ENCODE measurements at regions not wholly inside any gene's neighbourhood (a gene's known extent, or its start where the extent isn't known, plus 50 kb on each side); places are given as distances from the start of the nearest gene placed in this dataset.

DNA sequence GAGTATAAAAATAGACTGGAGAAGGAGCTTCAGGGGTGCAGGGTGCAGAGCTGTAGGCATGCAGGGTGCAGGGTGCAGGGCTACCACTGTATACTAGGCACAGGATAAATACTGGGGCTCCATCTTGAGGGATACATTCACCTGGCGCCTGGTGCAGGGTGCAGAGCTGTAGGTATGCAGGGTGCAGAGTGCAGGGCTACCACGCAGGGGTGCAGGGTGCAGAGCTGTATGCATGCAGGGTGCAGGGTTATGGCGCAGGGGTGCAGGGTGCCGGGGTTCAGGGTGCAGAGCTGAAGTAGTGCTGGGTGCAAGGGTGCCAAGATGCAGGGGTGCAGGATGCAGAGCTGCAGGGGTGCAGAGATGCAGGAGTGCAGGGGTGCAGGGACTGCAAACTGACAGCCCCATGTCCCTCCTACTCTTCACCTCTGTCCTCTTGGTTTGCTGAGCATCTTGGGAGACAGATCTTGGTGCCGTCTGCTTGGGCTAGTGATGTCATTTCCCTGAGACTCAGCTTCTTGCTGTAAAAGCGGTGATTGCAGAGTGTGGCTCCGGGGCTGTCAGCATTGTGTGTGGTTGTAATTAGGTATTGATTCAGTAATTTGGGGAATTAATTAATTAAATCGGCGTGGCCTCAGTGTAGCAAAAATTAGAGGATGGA, 91.2 kb downstream of the ADRA2C start:
- TF ChIP-seq, protein P1, sequence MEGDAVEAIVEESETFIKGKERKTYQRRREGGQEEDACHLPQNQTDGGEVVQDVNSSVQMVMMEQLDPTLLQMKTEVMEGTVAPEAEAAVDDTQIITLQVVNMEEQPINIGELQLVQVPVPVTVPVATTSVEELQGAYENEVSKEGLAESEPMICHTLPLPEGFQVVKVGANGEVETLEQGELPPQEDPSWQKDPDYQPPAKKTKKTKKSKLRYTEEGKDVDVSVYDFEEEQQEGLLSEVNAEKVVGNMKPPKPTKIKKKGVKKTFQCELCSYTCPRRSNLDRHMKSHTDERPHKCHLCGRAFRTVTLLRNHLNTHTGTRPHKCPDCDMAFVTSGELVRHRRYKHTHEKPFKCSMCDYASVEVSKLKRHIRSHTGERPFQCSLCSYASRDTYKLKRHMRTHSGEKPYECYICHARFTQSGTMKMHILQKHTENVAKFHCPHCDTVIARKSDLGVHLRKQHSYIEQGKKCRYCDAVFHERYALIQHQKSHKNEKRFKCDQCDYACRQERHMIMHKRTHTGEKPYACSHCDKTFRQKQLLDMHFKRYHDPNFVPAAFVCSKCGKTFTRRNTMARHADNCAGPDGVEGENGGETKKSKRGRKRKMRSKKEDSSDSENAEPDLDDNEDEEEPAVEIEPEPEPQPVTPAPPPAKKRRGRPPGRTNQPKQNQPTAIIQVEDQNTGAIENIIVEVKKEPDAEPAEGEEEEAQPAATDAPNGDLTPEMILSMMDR (IDR thresholded peaks at IDR 0.05) = no peak
- TF ChIP-seq POLR2A (IDR thresholded peaks at IDR 0.05) = no peak
